Vagina (tissue), 2 donors: ENCODE measurements at regions not wholly inside any gene's neighbourhood (a gene's known extent, or its start where the extent isn't known, plus 50 kb on each side); places are given as distances from the start of the nearest gene placed in this dataset.

Experiments used
- CTCF ChIP-seq, 3 experiments: fragments of 450-650 bp in 2 of 3; fragments of 200-600 bp in 1 of 3; sonication (generic) in 1 of 3; IDR thresholded peaks; one replicate each; pipeline ENCODE4 v1.5.1; 2017 to 2019; ENCODE audit warnings: antibody characterized with exemption in 3 of 3, mild to moderate bottlenecking in 2 of 3, moderate library complexity in 2 of 3
- POLR2A ChIP-seq, 2 donors: fragments of 450-650 bp; IDR thresholded peaks; one replicate each; pipeline ENCODE4 v1.6.1; 2017; ENCODE audit warnings: antibody characterized with exemption in 2 of 2, mild to moderate bottlenecking in 2 of 2, moderate library complexity in 2 of 2
- POLR2AphosphoS5 ChIP-seq, 2 donors: sonication (generic); formaldehyde crosslinking; IDR thresholded peaks; one replicate each; pipeline ENCODE4 v1.9.0; 2017; ENCODE audit warnings: antibody characterized with exemption in 2 of 2, mild to moderate bottlenecking in 2 of 2, low read depth in 1 of 2; ENCODE audit not compliant: insufficient read depth in 1 of 2

GRCh38 chr5:162624110-162624509 lies 556.5 kb downstream of the GABRG2 start:
- TF ChIP-seq CTCF (IDR thresholded peaks at IDR 0.05) (no peak), POLR2A (IDR thresholded peaks at IDR 0.05) (no peak), POLR2AphosphoS5 (IDR thresholded peaks at IDR 0.05; ENCODE audit: insufficient read depth in 1 of 2, low read depth in 1 of 2) (no peak)
